HUDEP-2 (cell line): ENCODE measurements at regions not wholly inside any gene's neighbourhood (a gene's known extent, or its start where the extent isn't known, plus 50 kb on each side); places are given as distances from the start of the nearest gene placed in this dataset.

Experiments used
- DNase-seq, 76 experiments: peaks; one replicate each; lab custom pipeline; 2025; ENCODE audit not compliant: unreplicated experiment in 76 of 76; lab: John Stamatoyannopoulos, UW

GRCh38 chr13:26989957-26990713 lies 181.5 kb downstream of the USP12 start:
- DNase-seq: no peak

GRCh38 chr13:26989261-26989956 lies 182.2 kb downstream of the USP12 start:
- DNase-seq: no peak

DNA sequence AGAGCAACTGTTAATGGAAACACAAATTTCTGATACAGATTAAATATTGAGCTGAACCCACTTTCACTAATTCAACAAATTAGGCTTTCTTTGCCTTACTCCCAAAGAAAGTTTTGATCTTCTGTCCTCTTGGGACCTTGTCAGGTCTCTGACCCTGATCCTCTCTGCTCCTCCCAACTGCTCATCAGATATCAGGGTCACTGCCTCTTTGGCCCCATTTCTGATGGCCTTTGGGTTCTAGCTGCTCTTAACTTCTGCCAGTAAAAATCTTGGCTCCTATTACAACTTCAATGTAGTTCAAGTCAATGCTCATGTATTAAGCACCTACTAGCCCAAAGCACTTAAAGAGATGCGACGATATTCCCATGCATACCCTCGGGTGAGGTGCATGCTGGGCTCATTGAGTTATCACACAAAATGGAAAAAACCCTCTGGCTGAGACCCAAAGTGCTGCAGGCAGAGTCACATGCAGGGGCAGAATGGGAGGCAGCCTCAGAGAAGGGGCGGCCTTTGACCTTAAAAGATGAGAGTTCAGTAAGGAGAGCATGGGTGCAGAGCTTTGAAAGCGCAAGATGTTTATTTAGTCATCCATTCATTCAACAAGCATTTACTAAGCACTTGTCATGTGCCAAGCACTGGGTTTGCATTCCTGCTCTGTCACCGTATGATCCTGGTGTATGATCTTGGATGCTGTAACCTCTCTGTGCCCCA lies 183.4 kb downstream of the USP12 start:
- peak in 30 of 76 experiments; percentile 3 to 54 (median 18) for DNase-seq

GRCh38 chr13:26987486-26988013 lies 184.1 kb downstream of the USP12 start:
- peak in 7 of 76 experiments; percentile 6 to 41 (median 16) for DNase-seq

- peak in 71 of 76 experiments; percentile 6 to 87 (median 66) for DNase-seq
Measured at GRCh38 chr13:26985285-26985878, 186.2 kb downstream of the USP12 start.

GRCh38 chr13:26984337-26984736 lies 187.3 kb downstream of the USP12 start:
- peak in 1 of 76 experiments; percentile 39 for DNase-seq

GRCh38 chr13:26983543-26984320 lies 187.9 kb downstream of the USP12 start:
- peak in 5 of 76 experiments; percentile 7 to 22 (median 11) for DNase-seq

DNA sequence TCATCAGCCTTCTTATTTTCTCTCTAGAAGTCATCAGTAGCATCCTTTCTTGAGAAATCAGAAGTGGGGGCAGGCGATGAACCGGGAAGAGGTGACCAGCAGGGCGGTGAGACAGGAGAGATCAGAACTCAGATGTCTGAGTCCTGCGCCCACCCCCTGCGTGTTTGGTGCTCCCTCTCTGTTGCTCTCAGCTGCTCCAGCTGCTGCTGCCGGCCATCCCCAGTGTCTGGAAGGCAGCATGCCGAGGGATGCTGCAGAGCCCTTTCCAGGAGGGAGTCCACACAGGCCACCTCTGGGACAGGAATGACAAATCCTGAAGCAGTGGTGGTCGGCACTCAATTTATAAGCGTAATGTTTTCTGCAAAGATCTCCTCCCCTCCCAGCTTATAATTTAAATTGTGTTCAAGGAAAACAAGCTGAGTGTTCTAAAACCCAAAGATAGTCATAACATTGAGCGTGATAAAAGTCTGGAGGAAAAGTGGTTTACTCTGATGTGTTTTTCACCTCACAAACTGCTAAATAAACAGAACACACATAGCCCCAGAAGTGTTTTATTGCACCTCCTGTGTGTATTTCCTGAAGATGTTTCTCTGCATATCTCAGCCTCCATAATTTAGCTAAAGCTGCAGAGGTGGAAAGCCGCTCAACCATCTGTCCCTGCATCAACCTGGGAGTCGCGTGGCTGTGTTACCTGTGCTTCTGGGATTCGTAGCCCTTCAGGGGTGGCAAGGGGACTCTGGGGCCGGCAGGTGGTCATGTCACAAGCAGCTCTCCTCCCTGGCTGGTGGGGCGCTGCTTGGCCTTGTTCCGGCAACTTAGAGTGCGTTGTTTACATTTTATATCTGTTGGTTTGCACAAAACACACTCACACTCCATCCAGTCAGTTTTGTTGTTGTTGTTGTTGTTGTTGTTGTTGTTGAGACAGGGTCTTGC lies 191.2 kb downstream of the USP12 start:
- DNase-seq: no peak

GRCh38 chr13:26979334-26979733 lies 192.3 kb downstream of the USP12 start:
- DNase-seq: no peak

GRCh38 chr13:26978081-26978860 lies 193.3 kb downstream of the USP12 start:
- no peak for DNase-seq

- DNase-seq: no peak
Measured at GRCh38 chr13:26977541-26977940, 194.1 kb downstream of the USP12 start.

- peak in 31 of 76 experiments; percentile 6 to 69 (median 27) for DNase-seq
Measured at GRCh38 chr13:26976313-26976712, 195.3 kb downstream of the USP12 start.

- peak in 1 of 76 experiments; percentile 7 for DNase-seq
Measured at GRCh38 chr13:26973946-26974345, 197.7 kb downstream of the USP12 start.

DNA sequence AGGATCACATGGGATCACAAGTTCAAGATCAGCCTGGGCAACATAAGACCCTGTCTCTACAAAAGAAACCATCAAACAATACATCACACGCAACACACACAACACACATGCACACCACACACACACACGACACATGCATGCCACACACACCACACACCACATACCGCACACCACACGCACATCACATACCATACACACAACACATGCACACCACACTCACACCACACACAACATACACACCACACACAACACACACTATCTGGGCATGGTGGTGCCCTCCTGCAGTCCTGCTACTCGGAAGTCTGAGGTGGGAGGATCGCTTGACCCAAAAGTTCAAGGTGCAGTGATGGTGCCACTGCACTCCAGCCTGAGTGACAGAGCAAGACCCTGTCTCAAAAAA lies 198.3 kb downstream of the USP12 start:
- no peak for DNase-seq

DNA sequence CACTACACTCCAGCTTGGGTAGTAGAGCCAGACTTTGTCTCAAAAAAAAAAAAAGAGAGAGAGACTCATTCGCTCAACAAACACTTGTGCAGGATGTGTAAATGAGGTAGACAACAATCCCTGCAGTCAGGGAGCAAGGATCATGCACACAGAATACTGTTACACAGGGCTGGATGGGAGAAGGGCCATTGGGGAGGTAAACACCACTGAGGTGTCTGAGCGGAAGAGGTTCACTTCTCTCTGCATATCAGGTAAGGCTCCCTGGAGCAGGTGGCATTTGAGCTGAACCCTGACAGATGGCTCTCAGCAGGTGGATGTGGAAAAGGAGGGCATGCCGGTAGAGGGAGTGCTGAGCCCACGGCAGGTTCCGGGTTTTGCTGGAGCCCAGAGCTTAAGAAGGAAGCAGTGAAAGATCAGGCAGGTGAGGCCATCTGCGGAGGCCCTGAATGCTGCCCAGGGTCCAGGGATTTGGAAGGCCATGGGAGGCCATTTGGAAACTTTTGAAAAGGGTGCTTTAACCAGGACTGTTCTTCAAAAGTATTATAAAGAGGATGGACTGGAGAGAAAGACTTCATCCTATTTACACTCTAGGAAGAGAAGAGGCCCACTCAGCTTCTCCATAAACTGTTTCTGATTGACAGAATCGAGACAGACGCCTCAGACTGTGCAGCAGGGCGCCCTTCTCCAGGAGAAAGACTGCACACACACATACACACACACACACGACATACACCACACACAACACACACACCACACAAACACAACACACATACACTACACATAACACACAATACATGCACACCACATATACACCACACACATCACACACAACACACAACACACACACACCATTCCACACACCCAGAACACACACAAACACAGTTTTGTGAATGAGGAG lies 199.4 kb downstream of the USP12 start:
- DNase-seq: peak in 60 of 76 experiments; percentile 1 to 70 (median 34)

GRCh38 chr13:26968431-26969341 lies 202.9 kb downstream of the USP12 start:
- no peak for DNase-seq
